DMS 273 (cell line): ENCODE measurements at regions not wholly inside any gene's neighbourhood (a gene's known extent, or its start where the extent isn't known, plus 50 kb on each side); places are given as distances from the start of the nearest gene placed in this dataset.

ENCODE experiments used
- DNase-seq: peaks from one replicate; lab custom pipeline; 2025; ENCODE audit not compliant: unreplicated experiment; lab: John Stamatoyannopoulos, UW

- no peak for DNase-seq
Observed at GRCh38 chr1:10848109-10848684, 51.8 kb upstream of the CASZ1 start.

DNA sequence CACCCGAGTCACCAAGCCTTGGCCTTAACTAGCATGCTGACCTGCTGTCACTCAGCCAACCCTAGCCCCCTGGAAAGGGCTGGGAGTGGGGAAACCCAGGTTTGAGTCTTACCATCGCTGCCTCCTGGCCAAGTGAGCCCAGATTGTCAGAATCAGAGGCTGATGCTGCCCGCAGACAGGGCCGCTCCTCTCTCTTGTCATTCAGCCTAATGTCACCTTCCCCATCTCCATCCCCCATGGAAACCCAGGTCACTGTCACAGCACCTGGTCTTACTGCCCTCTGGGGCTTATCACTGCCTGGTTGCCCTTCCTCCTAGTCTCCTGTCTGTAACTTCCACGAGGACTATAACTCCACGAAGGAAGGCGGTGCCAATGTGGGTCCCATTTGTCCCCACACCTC, 53.6 kb upstream of the CASZ1 start:
- no peak for DNase-seq

- no peak for DNase-seq
Observed at GRCh38 chr1:10851024-10852013, 54.9 kb upstream of the CASZ1 start.

DNA sequence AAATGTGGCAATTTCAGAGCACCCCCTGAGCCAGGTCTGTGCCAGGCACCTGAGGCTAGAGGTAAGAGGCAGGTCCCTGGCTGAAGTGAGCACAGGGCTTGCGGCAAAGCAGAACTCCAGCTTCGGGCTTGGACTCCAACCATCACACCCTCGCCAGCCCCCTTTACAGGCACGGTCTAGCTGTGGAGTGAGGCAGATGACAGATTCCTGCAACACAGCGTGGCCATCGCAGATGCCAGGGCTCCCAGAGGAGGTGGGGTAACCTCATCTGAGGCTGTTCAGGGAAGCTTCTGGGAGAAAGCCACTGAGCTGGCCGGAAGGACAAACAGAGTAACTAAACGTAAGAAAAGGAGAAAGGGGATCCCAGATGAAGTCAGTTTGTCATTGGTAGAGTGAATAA, 55.6 kb upstream of the CASZ1 start:
- DNase-seq, result no peak

DNA sequence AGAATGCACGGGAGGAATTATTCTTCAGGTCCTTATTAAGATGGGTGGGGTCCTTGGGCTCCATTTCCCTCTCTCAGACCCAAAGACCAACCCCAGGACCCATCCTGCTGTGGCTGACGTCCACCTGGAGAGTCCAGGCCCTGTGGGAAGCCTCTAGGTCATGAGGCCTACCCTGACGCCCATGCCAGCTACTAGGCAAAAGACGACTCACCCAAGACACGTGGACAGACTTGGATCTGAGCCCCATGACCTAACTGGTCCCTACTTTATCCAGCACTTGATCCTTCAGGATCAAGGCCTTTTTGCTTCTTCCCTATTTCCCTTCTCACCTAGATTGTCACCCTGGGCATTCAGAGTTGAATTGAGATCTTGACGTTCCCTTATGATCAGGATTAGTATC, 56.0 kb upstream of the CASZ1 start:
- DNase-seq, result no peak

- DNase-seq, result no peak
Observed at GRCh38 chr1:10852998-10853520, 56.6 kb upstream of the CASZ1 start.

GRCh38 chr1:10853701-10854100, 57.3 kb upstream of the CASZ1 start:
- no peak for DNase-seq

DNA sequence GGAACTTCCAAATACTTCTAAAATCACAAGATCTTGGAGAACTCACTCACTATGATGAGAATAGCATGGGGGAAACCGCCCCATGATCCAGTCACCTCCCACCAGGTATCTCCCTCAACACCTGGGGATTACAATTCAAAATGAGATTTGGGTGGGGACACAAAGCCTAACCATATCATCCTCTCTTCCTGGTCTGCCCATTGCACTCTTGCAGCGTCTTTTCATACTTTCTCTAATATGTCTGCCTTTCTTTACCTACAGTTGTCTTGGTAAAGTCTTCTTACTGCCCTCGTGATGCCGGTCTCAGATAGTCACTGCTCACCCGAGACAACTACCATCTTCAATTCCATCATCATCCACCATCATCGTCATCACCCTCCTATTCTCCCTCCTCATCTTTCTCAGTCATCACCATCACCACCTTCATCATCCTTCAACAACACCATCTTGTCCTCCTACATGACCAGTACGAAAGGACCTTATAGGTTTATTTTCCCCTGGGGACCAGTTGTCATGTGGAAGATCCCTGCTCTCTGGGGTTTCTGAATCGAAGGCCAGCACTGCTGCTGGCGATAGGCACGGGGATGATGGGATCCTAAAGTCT, 58.5 kb upstream of the CASZ1 start:
- no peak for DNase-seq

- no peak for DNase-seq
Observed at GRCh38 chr1:10856176-10856683, 59.8 kb upstream of the CASZ1 start.

- DNase-seq, result no peak
Observed at GRCh38 chr1:10856863-10857598, 60.6 kb upstream of the CASZ1 start.

GRCh38 chr1:10857687-10858086, 61.2 kb upstream of the CASZ1 start:
- no peak for DNase-seq

- no peak for DNase-seq
Observed at GRCh38 chr1:10860218-10860617, 63.8 kb upstream of the CASZ1 start.

DNA sequence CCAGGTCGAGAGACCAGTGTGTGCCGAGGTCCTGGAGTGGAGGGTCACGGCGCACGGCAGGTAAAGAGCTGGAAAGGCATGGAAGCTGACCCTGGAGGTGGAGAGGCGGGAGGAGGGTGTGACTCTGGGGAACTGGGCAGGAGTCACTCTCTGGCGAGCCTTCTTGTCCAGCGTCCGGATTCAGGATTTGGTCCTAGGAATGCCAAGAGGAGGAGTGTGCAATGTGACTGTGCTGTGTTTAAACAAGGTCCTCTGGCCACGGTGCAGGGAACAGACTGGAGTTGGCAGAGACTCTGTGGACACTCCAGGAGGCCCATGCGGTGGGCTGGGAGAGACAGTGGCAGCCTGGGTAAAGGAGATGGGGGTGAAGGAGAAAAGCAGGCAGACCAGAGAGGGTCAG, 64.2 kb upstream of the CASZ1 start:
- no peak for DNase-seq

DNA sequence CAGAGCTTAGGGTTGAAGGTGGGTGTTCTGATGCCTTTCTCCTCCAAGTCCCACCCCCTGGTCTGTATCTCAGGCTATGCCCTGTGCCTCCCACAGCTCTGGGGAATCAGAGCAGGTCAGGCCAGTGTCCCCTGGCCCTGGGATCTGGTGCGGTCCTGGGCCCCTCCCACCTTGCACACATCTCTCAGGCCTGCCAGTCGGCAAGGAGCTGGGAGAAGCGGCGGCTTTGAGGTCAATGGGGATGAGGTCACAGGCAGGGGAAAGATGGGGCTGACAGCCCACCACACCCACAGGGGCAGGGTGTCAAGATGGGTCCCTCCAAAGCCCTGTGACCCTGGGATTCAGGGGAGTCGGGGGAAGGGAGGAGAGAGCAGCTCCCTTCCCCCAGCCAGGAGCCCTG, 65.4 kb upstream of the CASZ1 start:
- DNase-seq, result no peak

GRCh38 chr1:10862743-10863335, 66.4 kb upstream of the CASZ1 start:
- no peak for DNase-seq

DNA sequence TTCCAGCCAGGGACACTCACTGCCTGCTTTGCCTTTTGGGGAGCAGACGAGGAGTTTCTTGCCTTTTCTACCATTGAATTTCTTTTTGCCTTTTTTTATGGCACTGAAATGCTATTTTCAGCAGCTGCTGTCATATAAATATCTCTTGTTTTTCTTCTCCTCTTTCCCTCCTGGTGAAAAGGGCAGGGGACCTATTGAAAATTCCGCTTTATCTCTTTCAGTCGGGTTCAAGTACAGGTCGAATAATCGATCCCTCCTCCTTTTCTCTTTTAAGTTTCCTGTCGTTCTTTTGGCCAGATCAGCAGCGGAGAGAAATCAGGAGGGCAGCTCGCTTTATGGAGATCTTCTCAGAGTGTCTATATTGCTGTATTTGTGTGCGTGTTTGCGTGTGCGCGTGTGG, 67.4 kb upstream of the CASZ1 start:
- no peak for DNase-seq

DNA sequence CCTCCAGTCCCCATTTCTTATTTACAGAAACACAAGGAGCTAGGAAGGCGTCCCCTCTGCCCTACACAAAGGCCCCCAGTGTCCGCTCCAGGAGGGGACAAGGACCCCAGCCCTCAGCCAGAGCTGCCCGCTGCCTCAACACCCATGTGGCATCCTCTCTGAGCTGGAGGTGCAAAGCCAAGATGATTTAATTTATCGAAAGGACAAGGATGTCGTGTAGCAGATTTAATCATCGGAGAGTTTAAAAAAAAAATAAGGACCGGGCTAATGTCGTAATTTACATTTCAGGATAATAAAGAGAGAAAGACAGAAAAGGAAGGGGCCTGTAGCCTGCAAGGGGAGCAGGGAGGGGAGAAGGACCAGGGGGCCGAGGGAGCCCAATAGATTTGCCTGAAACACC, 68.3 kb upstream of the CASZ1 start:
- DNase-seq, result no peak

DNA sequence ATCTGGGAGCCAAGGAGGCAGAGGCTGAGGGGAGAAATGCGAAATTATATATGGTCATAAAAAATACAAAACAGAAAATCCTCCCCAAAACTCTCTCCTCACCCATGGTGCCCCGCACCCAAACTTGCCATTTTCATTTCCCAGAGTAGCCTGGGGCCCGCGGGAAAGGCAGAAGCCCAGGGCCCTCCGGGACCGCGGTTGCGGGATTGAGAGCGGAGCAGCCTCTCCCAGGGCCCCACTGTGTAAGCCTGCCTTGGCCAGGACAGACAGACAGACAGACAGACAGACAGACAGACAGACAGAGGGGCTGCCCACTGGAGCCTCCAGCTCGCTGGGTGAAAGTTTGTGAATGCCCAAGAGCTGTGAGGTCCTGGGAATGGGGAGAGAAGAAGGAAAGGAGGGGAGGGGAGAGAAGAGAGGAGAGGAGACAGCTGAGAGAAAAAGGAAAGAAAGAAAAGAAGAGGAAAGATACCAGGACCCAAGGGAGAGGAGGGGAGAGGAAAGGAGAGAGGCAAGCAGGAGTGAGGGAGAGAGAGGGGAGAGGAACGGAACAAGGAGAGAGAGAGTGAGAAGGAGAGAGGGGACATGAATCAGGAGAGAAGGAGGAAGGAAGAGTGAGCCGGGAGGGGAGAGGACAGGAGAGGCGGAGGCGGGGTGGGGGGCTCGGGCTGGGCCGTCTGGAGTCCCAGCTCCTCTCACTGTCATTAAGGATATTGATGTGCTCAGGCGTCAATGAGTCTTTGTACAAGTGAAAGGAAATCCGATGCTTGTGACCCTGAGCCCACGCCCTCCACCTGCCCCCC, 69.3 kb upstream of the CASZ1 start:
- DNase-seq, result no peak

GRCh38 chr1:10866321-10867093, 70.1 kb upstream of the CASZ1 start:
- peak; percentile 78 for DNase-seq
